KMS-11 (cell line): ENCODE measurements at regions not wholly inside any gene's neighbourhood (a gene's known extent, or its start where the extent isn't known, plus 50 kb on each side); places are given as distances from the start of the nearest gene placed in this dataset.

Experiments used
- H2AFZ ChIP-seq: fragments of 200-600 bp; sonication (generic); 2 replicates; pipeline ENCODE4 v1.6.1; 2016; ENCODE audit warnings: antibody characterized with exemption, mixed run types, low read depth
- H3K27ac ChIP-seq: fragments of 200-600 bp; sonication (generic); 2 replicates; pipeline ENCODE4 v1.6.1; 2016; ENCODE audit warnings: mild to moderate bottlenecking, mixed run types
- H3K27me3 ChIP-seq: fragments of 200-600 bp; sonication (generic); 2 replicates; pipeline ENCODE4 v1.6.1; 2017; ENCODE audit warnings: mild to moderate bottlenecking, low read depth, mixed run types, moderate library complexity; ENCODE audit not compliant: insufficient read depth
- H3K36me3 ChIP-seq: fragments of 200-600 bp; sonication (generic); 2 replicates; pipeline ENCODE4 v1.6.1; 2017; ENCODE audit warnings: mild to moderate bottlenecking, mixed run types; ENCODE audit not compliant: insufficient read depth
- H3K4me1 ChIP-seq: fragments of 200-600 bp; sonication (generic); 2 replicates; pipeline ENCODE4 v1.6.1; 2016; ENCODE audit warnings: mild to moderate bottlenecking, low read depth, mixed run types; ENCODE audit not compliant: poor library complexity, severe bottlenecking
- H3K4me2 ChIP-seq: fragments of 200-600 bp; sonication (generic); 2 replicates; pipeline ENCODE4 v1.7.0; 2016; ENCODE audit warnings: mild to moderate bottlenecking, mixed run types
- H3K4me3 ChIP-seq: fragments of 200-600 bp; sonication (generic); IDR thresholded peaks from 2 replicates; pipeline ENCODE4 v1.6.1; 2017; ENCODE audit warnings: low read depth, low read length, mixed read lengths; ENCODE audit not compliant: insufficient read depth
- H3K79me2 ChIP-seq: fragments of 200-600 bp; sonication (generic); 2 replicates; pipeline ENCODE4 v1.6.1; 2016; ENCODE audit warnings: low read depth, mixed run types; ENCODE audit not compliant: insufficient read depth
- H3K9ac ChIP-seq: fragments of 200-600 bp; sonication (generic); 2 replicates; pipeline ENCODE4 v1.6.1; 2016; ENCODE audit warnings: mild to moderate bottlenecking, mixed run types
- H4K20me1 ChIP-seq: fragments of 200-600 bp; sonication (generic); 2 replicates; pipeline ENCODE4 v1.6.1; 2016; ENCODE audit warnings: mild to moderate bottlenecking, mixed run types; ENCODE audit not compliant: insufficient read depth
- TF ChIP-seq, protein P1 (sequence below): fragments of 200-600 bp; sonication (generic); conservative IDR thresholded peaks from 2 replicates; pipeline ENCODE4 v1.6.1; 2017; ENCODE audit warnings: low read depth, mild to moderate bottlenecking, antibody characterized with exemption, low read length, moderate library complexity, mixed read lengths

DNA sequence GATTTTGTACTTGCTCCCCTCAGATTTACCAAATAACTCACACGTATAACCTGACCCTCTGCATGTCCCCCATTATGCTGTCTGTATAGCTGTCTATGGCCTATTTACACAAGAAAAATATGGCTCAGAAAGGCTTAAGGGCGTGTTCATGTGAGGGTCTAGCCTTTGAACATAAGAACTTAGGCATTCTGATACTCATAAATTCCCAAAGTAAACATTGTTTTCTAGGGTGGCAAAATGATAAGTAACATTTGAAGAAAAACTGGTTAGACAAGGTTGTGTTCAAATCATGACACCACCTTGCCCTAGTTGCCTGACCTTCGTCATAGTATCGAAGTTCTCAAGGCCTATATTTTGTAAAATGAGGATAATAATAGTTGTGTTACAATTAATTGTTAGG lies 394.6 kb downstream of the LRRIQ3 start:
- no peaks in the 10 kb centered on the region for H3K36me3 ChIP-seq
- no peaks in the 10 kb centered on the region for H3K27me3 ChIP-seq
- no peaks in the 10 kb centered on the region for H3K79me2 ChIP-seq
- TF ChIP-seq, protein P1, sequence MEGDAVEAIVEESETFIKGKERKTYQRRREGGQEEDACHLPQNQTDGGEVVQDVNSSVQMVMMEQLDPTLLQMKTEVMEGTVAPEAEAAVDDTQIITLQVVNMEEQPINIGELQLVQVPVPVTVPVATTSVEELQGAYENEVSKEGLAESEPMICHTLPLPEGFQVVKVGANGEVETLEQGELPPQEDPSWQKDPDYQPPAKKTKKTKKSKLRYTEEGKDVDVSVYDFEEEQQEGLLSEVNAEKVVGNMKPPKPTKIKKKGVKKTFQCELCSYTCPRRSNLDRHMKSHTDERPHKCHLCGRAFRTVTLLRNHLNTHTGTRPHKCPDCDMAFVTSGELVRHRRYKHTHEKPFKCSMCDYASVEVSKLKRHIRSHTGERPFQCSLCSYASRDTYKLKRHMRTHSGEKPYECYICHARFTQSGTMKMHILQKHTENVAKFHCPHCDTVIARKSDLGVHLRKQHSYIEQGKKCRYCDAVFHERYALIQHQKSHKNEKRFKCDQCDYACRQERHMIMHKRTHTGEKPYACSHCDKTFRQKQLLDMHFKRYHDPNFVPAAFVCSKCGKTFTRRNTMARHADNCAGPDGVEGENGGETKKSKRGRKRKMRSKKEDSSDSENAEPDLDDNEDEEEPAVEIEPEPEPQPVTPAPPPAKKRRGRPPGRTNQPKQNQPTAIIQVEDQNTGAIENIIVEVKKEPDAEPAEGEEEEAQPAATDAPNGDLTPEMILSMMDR: no peak
- no peak overlapping the region for H3K27ac ChIP-seq
- no peak overlapping the region for H3K9ac ChIP-seq
- H2AFZ ChIP-seq: no peak overlapping the region
- H3K4me2 ChIP-seq: no peak overlapping the region
- no peak overlapping the region for H3K4me3 ChIP-seq
- H3K4me1 ChIP-seq: no peaks in the 10 kb centered on the region
- no peaks in the 10 kb centered on the region for H4K20me1 ChIP-seq

DNA sequence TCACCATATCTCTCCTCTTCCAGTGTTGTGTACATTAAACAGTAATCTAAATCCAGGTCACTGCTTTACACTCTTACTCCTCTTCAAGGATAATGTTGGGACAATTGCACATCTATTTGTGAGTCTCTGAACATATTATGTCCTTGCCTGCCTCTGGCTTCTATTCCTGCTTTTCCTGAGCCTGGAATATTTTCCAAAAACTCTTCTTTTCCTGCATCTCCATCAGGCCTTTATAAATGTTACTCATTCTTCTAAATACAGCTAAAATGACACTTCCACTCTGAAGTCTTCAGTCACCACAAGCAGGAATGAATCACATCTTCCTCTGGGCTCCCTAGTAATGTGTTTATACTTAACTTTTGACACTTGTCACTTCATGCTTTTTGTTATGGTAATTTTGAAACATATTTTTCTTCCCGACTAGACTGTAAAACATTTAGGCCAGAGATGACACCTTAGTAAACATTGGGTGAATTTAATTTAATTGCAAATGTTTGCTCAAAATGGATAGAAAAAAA lies 396.0 kb downstream of the LRRIQ3 start:
- Histone ChIP-seq H2AFZ (no peak overlapping the region), H3K4me1 (no peaks in the 10 kb centered on the region), H3K9ac (no peak overlapping the region), H3K4me3 (no peak overlapping the region), H3K27me3 (no peaks in the 10 kb centered on the region), H3K79me2 (no peaks in the 10 kb centered on the region), H3K36me3 (no peaks in the 10 kb centered on the region), H4K20me1 (no peaks in the 10 kb centered on the region), H3K4me2 (no peak overlapping the region), H3K27ac (no peak overlapping the region)
- TF ChIP-seq, protein P1: no peak

DNA sequence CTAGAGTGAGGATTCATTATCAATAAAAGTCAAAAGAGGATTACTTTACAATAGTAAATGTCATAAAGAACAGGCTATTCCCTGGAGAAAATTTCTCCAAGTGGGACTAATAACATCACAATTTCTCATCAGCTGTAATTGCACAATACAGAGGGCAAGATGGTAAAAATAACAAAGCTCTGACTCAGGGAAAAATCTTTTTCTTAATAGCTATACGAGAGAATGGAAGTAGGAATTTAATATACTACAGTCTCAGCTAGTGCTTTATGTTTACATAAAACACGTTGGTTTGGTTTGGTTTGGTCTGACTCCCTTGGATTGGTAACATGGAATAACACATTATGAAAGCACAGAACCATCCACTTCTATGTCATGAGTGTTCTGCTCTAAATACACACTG lies 397.6 kb downstream of the LRRIQ3 start:
- no peak overlapping the region for H2AFZ ChIP-seq
- no peaks in the 10 kb centered on the region for H3K79me2 ChIP-seq
- no peaks in the 10 kb centered on the region for H3K4me1 ChIP-seq
- no peak overlapping the region for H3K27ac ChIP-seq
- no peak overlapping the region for H3K4me2 ChIP-seq
- no peak overlapping the region for H3K4me3 ChIP-seq
- H3K36me3 ChIP-seq: no peaks in the 10 kb centered on the region
- H3K9ac ChIP-seq: no peak overlapping the region
- H3K27me3 ChIP-seq: no peaks in the 10 kb centered on the region
- no peaks in the 10 kb centered on the region for H4K20me1 ChIP-seq
- TF ChIP-seq, protein P1: no peak

DNA sequence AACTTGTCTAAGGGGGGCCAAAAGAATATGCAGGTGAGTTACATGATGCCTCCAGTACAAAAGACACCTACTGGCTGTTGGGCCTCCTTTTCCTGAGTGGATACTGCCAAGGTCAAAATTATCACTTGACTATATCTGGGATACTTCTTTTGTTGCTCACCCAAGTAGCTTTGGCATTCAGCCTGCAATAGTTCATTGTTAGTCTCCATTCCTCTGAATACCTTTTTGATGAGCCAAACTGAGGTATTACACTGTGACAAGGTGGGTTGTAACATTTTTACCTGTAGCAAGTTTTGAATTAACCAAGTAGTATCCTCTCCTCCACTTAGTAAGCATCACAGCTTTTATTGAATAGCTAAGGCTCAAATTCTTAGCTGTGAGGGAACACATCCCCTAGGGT lies 408.0 kb downstream of the LRRIQ3 start:
- no peak overlapping the region for H2AFZ ChIP-seq
- H3K36me3 ChIP-seq: no peaks in the 10 kb centered on the region
- no peak overlapping the region for H3K4me3 ChIP-seq
- H3K27ac ChIP-seq: no peak overlapping the region
- no peaks in the 10 kb centered on the region for H3K79me2 ChIP-seq
- H3K27me3 ChIP-seq: no peaks in the 10 kb centered on the region
- no peaks in the 10 kb centered on the region for H3K4me1 ChIP-seq
- TF ChIP-seq, protein P1: no peak
- H3K4me2 ChIP-seq: no peak overlapping the region
- H4K20me1 ChIP-seq: no peaks in the 10 kb centered on the region
- no peak overlapping the region for H3K9ac ChIP-seq
